Stimulated activated CD4-positive, alpha-beta T cell treated with anti-CD3 and anti-CD28 coated beads, TNF-alpha, amount 100 ng/mL, for 48 hours (primary cell): ENCODE measurements at regions not wholly inside any gene's neighbourhood (a gene's known extent, or its start where the extent isn't known, plus 50 kb on each side); places are given as distances from the start of the nearest gene placed in this dataset.
"Not testable (repeated sequence)": the region's sequence is repeated elsewhere in the genome, so short reads cannot be mapped to it uniquely, and the experiment has no call there.

Experiments used
- DNase-seq, 3 donors: peaks; one replicate each; pipeline ENCODE4 v3.0.0-alpha.2; 2020; ENCODE audit warnings: low read depth in 3 of 3

DNA sequence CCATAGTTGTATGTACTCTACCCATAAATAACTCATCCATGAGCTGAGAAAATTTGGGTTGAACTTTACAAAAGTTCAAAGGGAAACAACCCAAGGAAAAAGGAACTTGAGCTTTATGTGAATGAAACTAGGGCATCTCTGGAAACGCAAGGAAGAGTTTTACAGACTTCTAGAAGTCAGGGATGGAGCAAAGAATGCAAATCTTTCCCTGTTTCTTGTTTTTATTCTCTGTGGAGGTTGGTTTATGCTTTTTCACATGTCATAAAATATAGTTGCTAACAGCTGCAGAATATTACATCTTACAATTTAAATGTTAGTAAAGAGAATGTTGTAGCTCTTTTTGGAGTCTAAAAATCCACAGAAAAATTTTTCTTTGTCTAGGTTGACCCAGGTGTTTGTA lies 754.1 kb downstream of the PCDH7 start:
- no peak for DNase-seq

GRCh38 chr4:31482691-31483090 lies 762.5 kb downstream of the PCDH7 start:
- no peak for DNase-seq

DNA sequence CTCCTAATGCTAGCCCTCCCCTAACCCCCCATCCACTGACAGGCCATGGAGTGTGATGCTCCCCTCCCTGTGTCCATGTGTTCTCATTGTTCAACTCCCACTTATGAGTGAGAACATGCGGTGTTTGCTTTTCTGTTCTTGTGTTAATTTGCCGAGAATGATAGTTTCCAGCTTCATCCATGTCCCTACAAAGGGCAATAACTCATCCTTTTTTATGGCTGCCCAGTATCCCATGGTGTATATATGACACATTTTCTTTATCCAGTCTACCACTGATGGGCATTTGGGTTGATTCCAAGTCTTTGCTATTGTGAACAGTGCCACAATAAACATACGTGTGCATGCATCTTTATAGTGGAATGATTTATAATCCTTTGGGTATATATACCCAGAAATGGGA lies 779.0 kb downstream of the PCDH7 start:
- not testable (repeated sequence) for DNase-seq

GRCh38 chr4:31516520-31516919 lies 796.4 kb downstream of the PCDH7 start:
- DNase-seq: no peak

- no peak for DNase-seq
Observed at GRCh38 chr4:31518796-31519250, 798.7 kb downstream of the PCDH7 start.

GRCh38 chr4:31530555-31530954 lies 810.4 kb downstream of the PCDH7 start:
- no peak for DNase-seq

DNA sequence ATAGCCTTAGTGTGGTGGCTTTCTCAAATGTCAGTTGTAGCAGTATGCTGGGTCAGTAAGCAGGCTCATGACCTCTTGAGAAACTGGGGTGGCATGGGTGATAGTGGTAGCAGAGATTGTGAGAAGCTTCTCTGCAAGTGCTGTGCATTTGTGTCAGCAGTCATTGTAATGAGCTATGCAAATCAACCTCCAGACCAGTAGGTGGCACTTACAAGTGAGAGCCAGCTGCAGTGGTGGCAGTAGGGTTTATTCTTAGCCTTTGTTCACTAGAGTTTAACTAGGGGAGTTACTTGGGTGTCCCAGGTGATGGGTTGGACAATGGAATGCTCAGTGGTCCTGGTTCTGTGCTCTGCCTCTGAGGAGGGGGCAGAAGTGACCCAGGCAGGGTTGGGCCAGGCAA lies 818.7 kb downstream of the PCDH7 start:
- no peak for DNase-seq

GRCh38 chr4:31539284-31540069 lies 819.3 kb downstream of the PCDH7 start:
- no peak for DNase-seq

- no peak for DNase-seq
Observed at GRCh38 chr4:31545330-31545729, 825.2 kb downstream of the PCDH7 start.

GRCh38 chr4:31545755-31546154 lies 825.6 kb downstream of the PCDH7 start:
- DNase-seq: no peak

GRCh38 chr4:31548021-31548420 lies 827.9 kb downstream of the PCDH7 start:
- DNase-seq: no peak

GRCh38 chr4:31548823-31549222 lies 828.7 kb downstream of the PCDH7 start:
- DNase-seq: no peak

- DNase-seq: no peak
Observed at GRCh38 chr4:31549256-31549655, 829.1 kb downstream of the PCDH7 start.

DNA sequence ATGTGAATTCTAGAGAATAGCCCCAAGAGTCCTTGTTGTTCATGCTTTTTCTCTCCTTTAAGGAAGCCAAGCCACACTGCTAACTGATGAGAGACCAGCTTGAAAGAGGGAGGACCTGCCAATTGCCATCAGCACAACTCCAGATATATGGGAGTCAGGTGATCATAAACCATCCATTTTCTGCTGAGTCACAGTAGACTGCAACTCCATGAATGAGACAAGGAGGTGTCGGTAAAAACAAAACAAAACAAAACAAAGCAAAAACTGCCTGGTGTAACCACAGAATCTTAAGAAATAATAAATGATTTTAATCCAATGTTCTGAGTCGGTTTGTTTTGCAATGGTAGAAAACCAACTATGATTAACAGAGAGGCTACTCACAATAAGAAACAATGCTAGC lies 837.3 kb downstream of the PCDH7 start:
- no peak for DNase-seq

- no peak for DNase-seq
Observed at GRCh38 chr4:31573554-31573953, 853.4 kb downstream of the PCDH7 start.

DNA sequence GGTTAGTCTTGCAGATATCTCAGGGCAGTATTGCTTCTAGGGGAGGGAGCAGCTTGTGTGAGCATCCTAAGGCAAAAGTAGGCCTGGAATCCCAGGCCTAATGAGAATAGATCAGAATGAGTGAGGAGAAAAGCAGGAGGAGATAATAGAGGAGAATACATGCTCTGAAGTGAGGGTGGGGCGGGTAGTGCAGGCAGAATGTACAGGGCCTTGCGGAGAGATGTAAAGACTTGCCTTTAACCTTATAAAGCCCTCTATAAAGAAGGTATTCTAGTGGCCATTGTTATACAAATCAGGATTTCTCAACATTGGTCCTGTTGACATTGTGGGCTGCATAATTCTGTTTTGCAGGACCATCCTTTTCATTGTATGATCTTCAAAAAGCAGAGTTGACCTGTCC lies 855.3 kb downstream of the PCDH7 start:
- no peak for DNase-seq

DNA sequence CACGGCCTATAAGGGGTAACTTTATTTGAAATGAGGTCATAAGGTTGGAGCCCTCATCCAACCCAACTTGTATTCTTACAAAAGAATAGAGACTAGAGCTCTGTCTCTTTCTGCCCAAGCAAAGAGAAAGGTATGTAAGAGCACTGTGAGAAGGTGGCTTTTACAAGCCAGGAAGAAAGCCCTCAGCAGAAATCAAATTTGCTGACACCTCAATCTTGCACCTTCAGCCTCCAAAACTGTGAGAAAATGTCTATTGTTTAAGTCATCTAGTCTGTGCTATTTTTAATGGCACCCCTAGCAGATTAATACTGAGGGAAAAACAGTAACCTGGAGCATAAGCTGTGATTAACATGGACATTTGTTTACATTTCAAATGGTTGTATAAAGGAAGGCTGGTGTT lies 860.7 kb downstream of the PCDH7 start:
- no peak for DNase-seq

GRCh38 chr4:31585503-31585902 lies 865.3 kb downstream of the PCDH7 start:
- DNase-seq: no peak

GRCh38 chr4:31592293-31592692 lies 872.1 kb downstream of the PCDH7 start:
- DNase-seq: no peak

DNA sequence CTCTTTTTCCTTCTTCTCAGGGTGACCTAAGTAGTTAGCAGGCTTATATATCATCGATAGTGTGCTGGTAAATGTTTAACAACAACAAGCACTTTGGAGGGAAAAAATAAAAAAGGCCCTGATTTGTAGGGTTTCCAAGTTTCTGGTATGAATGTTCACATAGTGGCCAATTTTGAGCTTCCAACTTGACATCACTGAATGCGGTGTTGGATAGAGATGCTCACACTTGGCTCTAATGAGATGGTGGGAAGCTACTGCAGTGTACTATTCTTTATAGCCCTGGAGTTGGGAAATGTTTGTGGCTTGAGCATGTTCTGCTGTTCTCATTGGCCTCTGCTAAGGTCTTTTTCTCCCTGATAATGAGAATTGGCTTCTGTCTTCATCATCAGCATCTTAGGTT lies 875.3 kb downstream of the PCDH7 start:
- no peak for DNase-seq

DNA sequence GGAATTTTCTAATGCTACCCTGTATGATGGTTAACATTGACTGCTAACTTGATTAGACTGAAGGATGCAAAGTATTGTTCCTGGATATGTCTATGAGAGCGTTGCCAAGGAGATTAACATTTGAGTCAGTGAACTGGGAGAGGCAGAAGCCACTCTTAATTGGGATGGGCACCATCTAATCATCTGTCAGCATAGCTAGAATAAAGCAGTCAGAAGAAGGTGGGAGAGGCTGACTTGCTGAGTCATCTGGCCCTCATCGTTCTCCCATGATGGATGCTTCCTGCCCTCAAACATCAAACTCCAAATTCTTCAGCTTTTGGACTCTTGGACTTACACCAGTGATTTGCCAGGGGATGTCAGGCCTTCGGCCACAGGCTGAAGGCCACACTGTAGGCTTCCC lies 878.5 kb downstream of the PCDH7 start:
- no peak for DNase-seq

- DNase-seq: no peak
Observed at GRCh38 chr4:31601793-31602192, 881.6 kb downstream of the PCDH7 start.

DNA sequence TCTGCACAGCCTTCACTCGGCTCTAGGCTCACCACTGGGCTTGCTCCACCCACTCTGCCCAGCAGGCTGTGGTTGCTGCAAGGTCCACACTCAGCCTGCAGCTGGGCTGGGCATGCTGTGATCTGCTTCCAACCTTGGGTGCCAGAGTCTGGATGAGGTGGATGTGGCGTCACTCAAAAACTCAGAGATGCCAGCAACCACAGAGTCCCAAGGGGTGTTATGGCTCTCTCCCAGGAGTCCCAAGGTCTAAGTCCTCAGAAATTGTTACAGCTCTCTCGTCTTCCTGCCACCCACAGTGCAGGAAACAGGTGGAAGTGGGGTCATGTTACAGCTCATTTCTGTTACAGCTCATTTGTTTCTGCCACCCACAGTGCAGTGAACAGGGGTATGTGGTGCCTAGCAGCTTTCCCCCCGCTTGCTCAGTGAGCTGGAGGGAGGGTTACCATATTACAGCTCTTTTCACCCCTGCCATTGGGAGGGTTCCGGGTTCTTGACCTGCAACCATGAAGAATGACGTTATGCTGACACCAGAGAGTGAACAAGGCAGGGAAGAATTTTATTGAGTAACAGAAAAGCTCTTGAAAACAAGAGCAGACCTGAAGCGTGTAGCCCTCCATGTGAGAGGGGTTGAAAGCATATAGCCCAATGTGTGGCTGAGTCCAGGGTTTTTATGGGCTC lies 893.9 kb downstream of the PCDH7 start:
- DNase-seq: no peak
